Fibroblast of skin of right quadriceps (primary cell): ENCODE measurements at regions not wholly inside any gene's neighbourhood (a gene's known extent, or its start where the extent isn't known, plus 50 kb on each side); places are given as distances from the start of the nearest gene placed in this dataset.
"Not testable (repeated sequence)": the region's sequence is repeated elsewhere in the genome, so short reads cannot be mapped to it uniquely, and the experiment has no call there.

Experiments used
- DNase-seq: peaks from one replicate; pipeline ENCODE4 v3.0.0-alpha.2; 2013

DNA sequence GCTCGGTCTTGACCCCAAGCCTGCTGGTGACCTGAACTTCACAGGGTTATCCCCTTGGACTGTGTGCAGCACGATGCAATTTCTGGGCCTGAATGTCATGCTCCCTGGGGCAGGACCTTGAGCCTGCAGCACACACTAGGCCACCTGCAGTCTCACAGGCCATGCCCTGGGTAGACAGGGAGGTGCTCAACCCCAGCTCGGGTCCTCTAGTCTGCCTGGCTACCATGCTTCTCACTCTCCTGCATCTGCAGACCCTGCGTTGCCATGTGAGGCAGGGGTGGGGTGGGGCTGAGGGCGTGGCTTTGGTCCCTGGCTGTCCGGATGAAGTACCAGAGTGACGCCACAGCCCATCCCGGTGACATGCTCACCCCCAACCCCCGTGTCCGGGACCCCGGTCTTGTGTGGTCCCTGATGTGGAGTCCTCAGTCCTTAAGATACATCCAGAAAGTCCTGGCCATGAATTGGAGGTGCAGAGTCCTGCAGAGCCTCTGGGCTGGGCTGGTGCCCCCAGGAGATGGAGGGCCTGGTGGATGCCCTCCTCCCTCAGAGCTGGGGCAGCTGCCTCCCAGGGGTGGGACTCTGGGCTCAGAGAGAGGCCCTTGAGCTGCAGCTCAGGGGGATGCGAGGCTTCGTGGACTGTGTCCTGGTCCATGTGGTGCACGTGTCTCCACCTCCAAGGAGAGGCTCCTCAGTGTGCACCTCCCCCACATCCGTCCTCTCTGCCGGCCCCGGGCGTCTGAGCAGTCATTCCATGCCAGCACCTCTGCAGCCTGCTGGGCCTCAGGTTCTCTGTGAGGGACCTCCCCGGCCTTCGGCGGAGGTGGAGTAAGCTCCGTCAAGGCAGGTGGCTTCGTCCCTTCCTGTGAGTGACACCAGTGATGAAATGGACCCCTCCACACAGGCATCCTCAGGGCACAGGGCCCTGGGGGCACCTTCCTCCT, 402.1 kb downstream of the TMEM121 start:
- not testable (repeated sequence) for DNase-seq

DNA sequence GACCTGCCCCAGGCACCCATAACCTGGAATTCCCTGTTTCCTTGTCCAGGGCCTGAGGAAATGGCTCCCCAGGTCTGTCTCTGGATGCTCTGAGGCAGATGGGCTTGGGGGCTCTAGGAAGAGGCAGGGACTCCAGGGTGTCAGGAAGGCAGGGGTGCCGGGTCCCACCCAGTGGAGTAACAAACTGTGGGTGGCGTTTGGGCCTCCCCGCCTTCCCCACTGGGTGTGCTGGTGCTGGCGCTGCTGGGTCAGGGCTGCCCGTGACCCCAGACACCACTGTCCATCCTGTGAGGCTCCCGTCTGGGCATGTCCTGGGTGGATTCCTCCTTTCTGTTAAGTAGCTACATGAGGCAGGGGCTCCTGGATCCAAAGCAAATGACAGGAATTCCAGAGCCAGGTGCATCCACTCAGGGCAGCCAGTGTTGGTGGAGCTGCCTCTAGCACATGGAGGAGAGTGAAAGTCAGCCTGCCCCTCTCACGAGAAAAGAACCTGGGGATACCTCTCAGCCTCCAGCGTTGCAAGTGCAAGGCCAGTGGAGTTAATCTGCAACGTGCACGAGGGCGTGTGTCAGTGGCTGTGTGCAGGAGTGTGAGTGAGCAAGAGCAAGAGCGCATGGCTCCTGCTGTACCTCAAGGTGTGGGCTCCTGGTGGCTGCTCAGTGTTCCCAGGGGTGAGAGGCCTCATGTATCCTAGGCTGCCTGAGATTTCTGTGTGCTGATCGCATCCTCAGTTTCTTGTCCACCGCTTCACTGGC, 403.1 kb downstream of the TMEM121 start:
- no peak for DNase-seq

- no peak for DNase-seq
Observed at GRCh38 chr14:105930572-105930971, 404.2 kb downstream of the TMEM121 start.

DNA sequence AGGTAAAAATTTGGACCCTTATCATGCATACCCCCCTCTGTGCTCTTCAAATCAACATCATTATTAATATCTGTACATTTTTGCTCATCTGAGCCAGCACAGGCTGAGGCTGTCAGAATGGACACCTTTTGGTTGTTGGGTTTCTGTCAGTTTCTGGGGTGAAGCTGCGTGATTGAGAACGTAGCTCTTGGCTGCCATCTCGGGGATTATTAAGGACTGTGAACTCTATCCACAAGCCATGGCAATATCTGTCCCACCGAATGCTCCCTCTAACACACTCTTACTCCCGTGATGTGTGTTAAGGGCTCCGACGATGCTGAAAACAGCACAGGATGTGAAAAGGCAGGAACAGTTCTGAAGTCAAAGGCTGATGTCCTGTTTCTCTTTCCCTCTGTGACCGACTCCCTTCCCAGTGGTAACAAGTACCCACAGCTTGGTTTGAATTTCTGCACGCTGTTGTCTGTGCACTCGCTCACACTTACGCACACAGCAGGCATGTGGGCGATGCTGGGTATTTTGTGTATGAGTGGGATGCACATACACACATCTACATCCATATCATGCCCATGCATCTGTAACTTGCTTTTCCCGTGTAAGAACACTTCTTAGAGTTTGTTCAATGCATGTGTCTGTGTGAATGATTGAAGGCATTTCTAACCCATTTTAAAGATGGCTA, 405.6 kb downstream of the TMEM121 start:
- DNase-seq: no peak

DNA sequence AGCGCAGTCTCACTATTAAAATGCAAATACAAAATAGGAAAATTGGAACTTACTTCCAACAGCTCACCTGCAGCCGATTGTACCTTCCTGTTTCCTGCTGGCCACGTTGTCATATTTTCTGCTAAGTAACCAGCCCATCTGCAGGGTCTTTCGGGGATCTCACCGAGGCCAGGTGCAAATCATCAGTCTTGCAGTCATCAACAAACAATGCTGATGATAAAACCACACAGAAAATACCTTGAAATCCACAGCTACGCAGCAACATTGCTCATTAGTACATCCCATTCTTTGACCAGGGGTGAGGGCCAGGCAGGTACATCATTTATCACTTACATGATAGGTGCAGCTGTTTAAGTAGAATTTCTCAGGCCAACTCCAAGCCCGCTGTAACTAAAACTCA, 406.9 kb downstream of the TMEM121 start:
- DNase-seq: no peak

DNA sequence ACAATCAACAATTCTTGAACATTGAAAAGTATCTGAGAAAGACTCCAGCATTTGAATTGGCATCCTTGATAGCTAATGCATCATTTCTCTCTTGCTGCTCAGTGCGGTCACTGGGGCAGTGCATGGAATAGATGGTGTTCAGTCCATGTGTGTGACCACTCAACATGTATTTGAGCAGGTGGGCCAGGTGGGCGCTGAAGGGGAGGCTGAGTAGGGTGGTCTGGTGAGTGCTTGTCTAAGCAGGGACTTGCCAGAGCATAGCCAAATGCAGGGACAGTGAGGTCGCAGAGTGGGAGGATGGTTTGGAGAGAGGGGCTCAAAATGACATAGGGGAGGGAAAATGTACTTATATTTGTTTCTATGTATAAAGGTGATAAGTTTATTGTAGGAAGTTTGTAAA, 409.0 kb downstream of the TMEM121 start:
- no peak for DNase-seq

GRCh38 chr14:105937253-105938054, 411.1 kb downstream of the TMEM121 start:
- no peak for DNase-seq

- DNase-seq: no peak
Observed at GRCh38 chr14:105938055-105938863, 411.9 kb downstream of the TMEM121 start.

GRCh38 chr14:105938959-105939358, 412.6 kb downstream of the TMEM121 start:
- DNase-seq: no peak

- DNase-seq: no peak
Observed at GRCh38 chr14:105939810-105940508, 413.6 kb downstream of the TMEM121 start.

GRCh38 chr14:105940534-105941225, 414.3 kb downstream of the TMEM121 start:
- DNase-seq: no peak

DNA sequence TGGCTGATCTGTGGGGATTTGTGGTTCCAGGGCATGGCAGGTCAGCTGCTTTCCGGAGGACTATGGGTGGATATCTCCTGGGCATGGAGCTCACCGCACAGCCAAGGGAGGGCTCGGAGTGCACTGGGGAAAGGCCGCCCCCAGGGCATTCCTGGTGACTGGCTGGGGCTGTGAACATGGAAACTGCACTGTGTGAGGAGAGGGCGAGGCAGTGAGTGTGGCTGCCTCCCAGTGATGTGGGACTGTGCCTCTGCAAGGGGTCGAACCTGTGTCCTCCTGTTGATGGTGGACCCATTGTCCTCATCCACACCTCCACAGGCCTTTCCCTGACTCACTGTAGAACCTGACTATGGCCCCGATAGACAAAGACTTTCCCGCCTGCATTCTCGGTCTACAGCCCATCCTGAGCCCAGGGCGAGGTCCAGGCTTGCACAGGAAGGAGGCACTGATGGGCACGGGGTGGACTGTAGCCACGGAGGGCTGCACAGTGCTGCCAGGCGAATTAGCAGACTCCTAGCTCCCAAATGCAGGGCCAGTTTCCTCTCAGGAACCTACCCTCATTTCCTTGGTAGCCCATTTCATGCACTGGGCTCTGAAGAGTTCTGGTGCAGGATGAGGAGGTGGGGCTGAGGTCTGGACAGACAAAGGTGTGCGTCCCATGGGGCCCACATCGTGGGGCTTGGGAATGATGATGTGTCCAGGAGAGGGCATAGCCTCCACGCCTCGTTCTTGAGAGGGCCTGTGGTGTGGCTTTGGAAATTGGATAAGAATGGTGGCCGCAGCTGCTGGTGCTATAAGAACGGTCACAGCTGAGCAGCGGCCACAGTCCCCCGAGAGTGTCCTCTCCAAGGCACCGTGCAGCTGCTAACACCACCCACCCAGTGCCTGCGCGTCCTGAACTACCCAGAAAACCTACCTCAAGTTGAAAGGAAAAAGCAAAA, 415.1 kb downstream of the TMEM121 start:
- no peak for DNase-seq

DNA sequence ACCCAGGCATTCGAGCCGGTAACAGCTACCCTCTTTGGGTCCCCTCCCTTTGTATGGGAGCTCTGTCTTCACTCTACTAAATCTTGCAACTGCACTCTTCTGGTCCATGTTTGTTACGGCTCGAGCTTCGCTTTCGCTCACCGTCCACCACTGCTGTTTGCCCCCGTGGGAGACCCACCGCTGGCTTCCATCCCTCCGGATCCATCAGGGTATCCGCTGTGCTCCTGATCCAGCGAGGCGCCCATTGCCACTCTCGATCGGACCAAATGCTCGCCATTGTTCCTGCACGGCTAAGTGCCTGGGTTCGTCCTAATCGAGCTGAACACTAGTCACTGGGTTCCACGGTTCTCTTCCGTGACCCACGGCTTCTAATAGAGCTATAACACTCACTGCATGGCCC, 416.3 kb downstream of the TMEM121 start:
- DNase-seq: not testable (repeated sequence)

- no peak for DNase-seq
Observed at GRCh38 chr14:105943973-105944602, 417.7 kb downstream of the TMEM121 start.

DNA sequence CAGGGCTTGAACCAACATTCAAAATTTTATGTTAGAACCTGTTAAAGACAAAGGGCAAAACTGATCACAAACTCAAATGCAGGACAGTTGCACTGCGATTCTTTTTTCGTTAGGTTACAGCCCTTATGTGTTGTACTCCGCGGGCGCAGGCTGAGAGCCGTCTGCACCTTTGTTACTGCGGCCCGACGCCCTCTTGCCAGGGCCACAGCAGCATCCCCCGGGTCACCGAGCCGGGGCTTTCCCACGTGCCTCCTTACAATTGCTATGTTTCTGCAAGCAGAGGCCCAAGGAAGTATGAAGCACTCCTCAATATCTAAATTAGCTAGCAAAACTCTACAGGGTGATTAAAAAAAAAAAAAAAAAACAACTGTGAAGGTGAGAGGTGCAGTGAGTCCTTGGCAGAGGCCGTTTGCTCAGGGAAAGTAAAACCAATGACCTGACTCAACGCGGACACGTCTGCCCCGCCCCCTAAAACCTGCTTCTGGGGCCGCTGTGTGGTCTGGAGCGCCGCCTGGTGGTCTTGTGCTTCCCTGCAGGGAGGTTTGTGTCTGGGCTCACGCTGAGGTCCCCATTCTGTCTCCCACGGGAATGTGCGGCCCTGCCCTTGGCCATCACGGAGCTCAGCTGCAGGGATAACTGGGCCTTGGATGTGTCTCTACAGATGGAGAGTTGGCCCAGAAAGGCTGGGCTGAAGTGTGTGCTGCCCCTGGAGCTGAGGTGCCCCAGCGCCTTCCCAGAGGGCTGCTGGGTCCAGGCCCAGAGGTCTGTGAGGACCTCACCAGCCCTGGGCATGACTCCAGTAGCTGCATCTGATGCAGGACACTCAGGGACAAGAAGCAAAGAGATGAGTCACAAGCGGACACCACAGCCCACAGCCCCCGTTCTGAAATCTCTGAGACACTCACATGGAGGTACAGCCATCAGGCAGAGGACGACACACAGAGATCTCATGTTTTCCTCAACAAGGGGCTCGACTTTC, 418.5 kb downstream of the TMEM121 start:
- DNase-seq: no peak

- no peak for DNase-seq
Observed at GRCh38 chr14:105945896-105946295, 419.5 kb downstream of the TMEM121 start.

DNA sequence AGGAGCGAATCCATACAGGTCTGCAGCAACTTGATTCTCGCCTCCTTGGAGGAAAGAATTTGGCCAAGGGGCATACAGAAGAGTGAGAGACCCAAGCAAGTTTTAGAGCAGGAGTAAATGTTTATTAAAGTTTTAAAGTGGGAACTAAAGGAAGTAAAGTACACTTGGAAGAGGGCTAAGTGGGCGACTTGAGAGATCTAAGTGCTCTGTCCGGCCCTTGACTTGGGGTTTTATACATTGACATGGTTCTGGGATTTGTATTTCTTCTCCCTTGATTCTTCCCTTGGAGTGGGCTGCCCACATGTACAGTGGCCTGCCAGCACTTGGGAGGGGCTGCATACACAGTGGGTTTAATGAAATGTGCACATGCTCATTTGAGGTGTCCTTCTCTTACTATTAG, 421.2 kb downstream of the TMEM121 start:
- DNase-seq: no peak
